H1 (cell line): ENCODE measurements at regions not wholly inside any gene's neighbourhood (a gene's known extent, or its start where the extent isn't known, plus 50 kb on each side); places are given as distances from the start of the nearest gene placed in this dataset.

ENCODE experiments used
- CTCF ChIA-PET: fragments of 300-600 bp; sonication (Branson Sonifier 250); formaldehyde crosslinking; loops from one replicate; lab custom pipeline; 2021; ENCODE audit not compliant: partially characterized antibody; lab: Charles Lee
- POLR2A ChIA-PET: fragments of 300-600 bp; sonication (Branson Sonifier 250); formaldehyde crosslinking; loops from one replicate; lab custom pipeline; 2021; ENCODE audit warnings: inconsistent platforms; ENCODE audit not compliant: partially characterized antibody; lab: Charles Lee
- DNase-seq, 2 experiments: peaks; one replicate each; pipeline versions ENCODE4 v3.0.0 to v3.0.0-alpha.2; 2010 to 2022; ENCODE audit warnings: low spot score in 2 of 2, low read depth in 1 of 2, mixed read lengths in 1 of 2
- FAIRE-seq: peaks from 2 replicates; lab custom pipeline; 2011; peaks lifted over from hg19 to GRCh38; lab: Jason Lieb, UNC
- H2AFZ ChIP-seq: 2 replicates; pipeline ENCODE4 v1.8.1; 2012; ENCODE audit warnings: low read length, inconsistent platforms
- H2AK5ac ChIP-seq: 2 replicates; pipeline ENCODE4 v1.6.1; 2013; ENCODE audit warnings: low read depth, low read length
- H2BK120ac ChIP-seq: replicated peaks from 2 replicates; pipeline ENCODE3; 2013; ENCODE audit warnings: low read depth, low read length, inconsistent platforms
- H2BK12ac ChIP-seq: 2 replicates; pipeline ENCODE4 v1.6.1; 2013; ENCODE audit warnings: low read depth, low read length
- H2BK15ac ChIP-seq: 2 replicates; pipeline ENCODE4 v1.6.1; 2013; ENCODE audit warnings: low read length
- H2BK20ac ChIP-seq: 2 replicates; pipeline ENCODE4 v1.6.1; 2013; ENCODE audit warnings: low read length
- H2BK5ac ChIP-seq: 2 replicates; pipeline ENCODE4 v1.6.1; 2013; ENCODE audit warnings: low read depth, low read length
- H3K14ac ChIP-seq: 2 replicates; pipeline ENCODE4 v1.6.1; 2013; ENCODE audit warnings: inconsistent platforms; ENCODE audit not compliant: insufficient read length
- H3K18ac ChIP-seq: 2 replicates; pipeline ENCODE4 v1.6.1; 2013; ENCODE audit warnings: low read length; ENCODE audit errors: extremely low read depth
- H3K23ac ChIP-seq: 2 replicates; pipeline ENCODE4 v1.6.1; 2013; ENCODE audit warnings: inconsistent platforms; ENCODE audit not compliant: insufficient read length
- H3K23me2 ChIP-seq: 2 replicates; pipeline ENCODE4 v1.6.1; 2013; ENCODE audit warnings: low read depth, low read length
- H3K27ac ChIP-seq: 2 replicates; pipeline ENCODE4 v1.6.1; 2011; ENCODE audit warnings: low read depth, low read length, inconsistent platforms
- H3K27me3 ChIP-seq, 4 experiments: replicated peaks in 1 of 4; 1 replicate in 1 of 4; 2 replicates in 3 of 4; pipeline versions ENCODE4 v1.6.1 to v1.8.1; 2011 to 2013; ENCODE audit warnings: low read length in 3 of 4, mild to moderate bottlenecking in 3 of 4, inconsistent platforms in 2 of 4, mixed read lengths in 2 of 4, moderate library complexity in 1 of 4; ENCODE audit not compliant: control insufficient read depth in 3 of 4, insufficient read depth in 3 of 4; ENCODE audit errors: extremely low read depth in 1 of 4
- H3K36me3 ChIP-seq, 4 experiments: 2 replicates each; pipeline versions ENCODE4 v1.6.1 to v1.8.1; 2011 to 2013; ENCODE audit warnings: mild to moderate bottlenecking in 4 of 4, low read length in 3 of 4, moderate library complexity in 2 of 4, control low read depth in 1 of 4, inconsistent platforms in 1 of 4; ENCODE audit not compliant: insufficient read depth in 4 of 4, control insufficient read depth in 2 of 4
- H3K4ac ChIP-seq: replicated peaks from 2 replicates; pipeline ENCODE3; 2013; ENCODE audit warnings: low read length, low read depth, mixed read lengths, inconsistent platforms; ENCODE audit not compliant: insufficient read length
- H3K4me1 ChIP-seq, 4 experiments: replicated peaks in 1 of 4; 1 replicate in 1 of 4; 2 replicates in 3 of 4; pipeline versions ENCODE4 v1.6.1 to v1.8.1; 2011 to 2013; ENCODE audit warnings: low read length in 3 of 4, inconsistent platforms in 2 of 4, mixed read lengths in 1 of 4; ENCODE audit not compliant: insufficient read depth in 4 of 4, control insufficient read depth in 3 of 4
- H3K4me2 ChIP-seq, 2 experiments: 2 replicates each; pipeline versions ENCODE4 v1.6.1 to v1.8.1; 2011 to 2013; ENCODE audit warnings: low read depth in 2 of 2, low read length in 2 of 2, control low read depth in 1 of 2, inconsistent platforms in 1 of 2, mild to moderate bottlenecking in 1 of 2; ENCODE audit not compliant: insufficient read depth in 1 of 2
- H3K4me3 ChIP-seq, 4 experiments: fragments of 200-600, 300-600 bp in 1 of 4; sonication (generic), shearing (Covaris generic), sonication (Bioruptor Twin) in 1 of 4; 2 replicates each; pipeline versions ENCODE4 v1.5.1 to v1.8.1; 2011 to 2016; ENCODE audit warnings: low read length in 4 of 4, low read depth in 3 of 4, control low read depth in 2 of 4, inconsistent platforms in 2 of 4, mild to moderate bottlenecking in 2 of 4, mixed read lengths in 1 of 4, moderate library complexity in 1 of 4; ENCODE audit not compliant: insufficient read depth in 2 of 4; ENCODE audit errors: extremely low read depth in 1 of 4
- H3K56ac ChIP-seq: replicated peaks from 2 replicates; pipeline ENCODE3; 2013; ENCODE audit warnings: low read depth, mild to moderate bottlenecking, mixed read lengths, low read length, inconsistent platforms; ENCODE audit not compliant: insufficient read length
- H3K79me1 ChIP-seq: 2 replicates; pipeline ENCODE4 v1.6.1; 2013; ENCODE audit warnings: low read depth, low read length, control low read depth
- H3K79me2 ChIP-seq, 2 experiments: 2 replicates each; pipeline versions ENCODE4 v1.6.1 to v1.8.1; 2012 to 2013; ENCODE audit warnings: low read length in 2 of 2, mild to moderate bottlenecking in 2 of 2, inconsistent platforms in 1 of 2; ENCODE audit not compliant: insufficient read depth in 2 of 2, control insufficient read depth in 1 of 2
- H3K9ac ChIP-seq, 4 experiments: replicated peaks in 1 of 4; 1 replicate in 1 of 4; 2 replicates in 3 of 4; pipeline versions ENCODE4 v1.6.1 to v1.8.1; 2011 to 2013; ENCODE audit warnings: low read depth in 3 of 4, low read length in 3 of 4, control low read depth in 2 of 4, mild to moderate bottlenecking in 2 of 4, moderate library complexity in 2 of 4, inconsistent platforms in 1 of 4; ENCODE audit errors: extremely low read depth in 1 of 4
- H3K9me3 ChIP-seq, 2 experiments: 2 replicates each; pipeline versions ENCODE4 v1.6.1 to v1.8.1; 2012 to 2013; ENCODE audit warnings: mild to moderate bottlenecking in 2 of 2, moderate library complexity in 2 of 2, control low read depth in 1 of 2, inconsistent platforms in 1 of 2, low read depth in 1 of 2, low read length in 1 of 2, mixed read lengths in 1 of 2; ENCODE audit not compliant: insufficient read depth in 2 of 2
- H4K20me1 ChIP-seq, 2 experiments: replicated peaks in 1 of 2; 2 replicates each; pipeline versions ENCODE3 to v1.8.1; 2011 to 2013; ENCODE audit warnings: inconsistent platforms in 2 of 2, low read length in 2 of 2, mild to moderate bottlenecking in 1 of 2; ENCODE audit not compliant: insufficient read depth in 2 of 2, control insufficient read depth in 1 of 2
- H4K5ac ChIP-seq: 2 replicates; pipeline ENCODE4 v1.6.1; 2013; ENCODE audit warnings: low read length, low read depth, mixed read lengths, inconsistent platforms; ENCODE audit not compliant: insufficient read length
- H4K8ac ChIP-seq: 2 replicates; pipeline ENCODE4 v1.8.0; 2013; ENCODE audit warnings: mild to moderate bottlenecking, moderate library complexity, low read length, inconsistent platforms; ENCODE audit not compliant: insufficient read depth; ENCODE audit errors: extremely low read depth
- H4K91ac ChIP-seq: replicated peaks from 2 replicates; pipeline ENCODE3; 2013; ENCODE audit warnings: low read length, mixed read lengths, inconsistent platforms; ENCODE audit not compliant: insufficient read length
- CEBPB ChIP-seq: IDR thresholded peaks from 2 replicates; pipeline ENCODE4 v1.6.1; 2012; ENCODE audit warnings: low read depth, low read length
- HDAC6 ChIP-seq: IDR thresholded peaks from one replicate; pipeline ENCODE4 v1.7.1; 2012; ENCODE audit warnings: low read depth, mild to moderate bottlenecking, inconsistent platforms, low read length, moderate library complexity
- JUND ChIP-seq: IDR thresholded peaks from 2 replicates; pipeline ENCODE4 v1.6.1; 2011; ENCODE audit warnings: mild to moderate bottlenecking, improper control_type of control experiment, low read length
- KDM5A ChIP-seq: fragments of 200-600 bp; IDR thresholded peaks from 2 replicates; pipeline ENCODE4 v1.7.1; 2012; ENCODE audit warnings: mild to moderate bottlenecking, low read length, inconsistent platforms, mixed read lengths
- NANOG ChIP-seq: IDR thresholded peaks from 2 replicates; pipeline ENCODE4 v1.6.1; 2011; ENCODE audit warnings: low read length, low read depth, mild to moderate bottlenecking, inconsistent platforms; ENCODE audit not compliant: insufficient read depth, poor library complexity, severe bottlenecking
- RAD21 ChIP-seq, 2 experiments: IDR thresholded peaks in 1 of 2; conservative IDR thresholded peaks in 1 of 2; 2 replicates each; pipeline ENCODE4 v1.6.1; 2011; ENCODE audit warnings: low read depth in 2 of 2, low read length in 2 of 2, improper control_type of control experiment in 1 of 2, inconsistent platforms in 1 of 2, mild to moderate bottlenecking in 1 of 2, moderate library complexity in 1 of 2
- SAP30 ChIP-seq: fragments of 300-600 bp; sonication (generic); IDR thresholded peaks from 2 replicates; pipeline ENCODE4 v1.7.1; 2012; ENCODE audit warnings: low read length, moderate library complexity, mild to moderate bottlenecking, inconsistent platforms; ENCODE audit not compliant: insufficient read depth, insufficient replicate concordance
- SIRT6 ChIP-seq: IDR thresholded peaks from one replicate; pipeline ENCODE4 v1.7.1; 2012; ENCODE audit warnings: low read length, inconsistent platforms
- SP1 ChIP-seq: IDR thresholded peaks from 2 replicates; pipeline ENCODE4 v1.6.1; 2011; ENCODE audit warnings: low read depth, low read length
- TAF7 ChIP-seq: optimal IDR thresholded peaks from 2 replicates; pipeline ENCODE3; 2011; ENCODE audit warnings: low read depth, mild to moderate bottlenecking, inconsistent platforms, low read length, moderate library complexity, borderline replicate concordance
- TEAD4 ChIP-seq: IDR thresholded peaks from 2 replicates; pipeline ENCODE4 v1.6.1; 2012; ENCODE audit warnings: low read depth, low read length, inconsistent platforms, mixed read lengths
- YY1 ChIP-seq: IDR thresholded peaks from 2 replicates; pipeline ENCODE4 v1.6.1; 2011; ENCODE audit warnings: low read depth, mild to moderate bottlenecking, low read length
- WGBS, 2 experiments: shearing (Covaris generic) in 1 of 2; methylation state at CpG; one replicate each; pipeline versions ENCODE4 v1.1.6 to v1.1.7; 2013 to 2015; ENCODE audit warnings: low lambda C conversion rate in 2 of 2, mixed read lengths in 2 of 2, inconsistent platforms in 1 of 2, low coverage in 1 of 2, missing lambda C conversion rate in 1 of 2; ENCODE audit not compliant: insufficient replicate concordance in 2 of 2, insufficient coverage in 1 of 2, insufficient read length in 1 of 2; ENCODE audit errors: extremely low coverage in 1 of 2, missing lambda C conversion rate in 1 of 2; 5-methylcytosine and 5-hydroxymethylcytosine counted together
- TF ChIP-seq, protein P1 (sequence below), 3 experiments: IDR thresholded peaks; 1 replicate in 2 of 3; 2 replicates in 1 of 3; pipeline versions ENCODE4 v1.5.1 to v1.6.1; 2011; ENCODE audit warnings: low read length in 3 of 3, mild to moderate bottlenecking in 3 of 3, inconsistent platforms in 2 of 3, low read depth in 1 of 3, moderate library complexity in 1 of 3; ENCODE audit not compliant: insufficient read depth in 1 of 3; ENCODE audit errors: control extremely low read depth in 1 of 3

GRCh38 chr7:110156511-110156910 lies 934.4 kb upstream of the LRRN3 start:
- no peak overlapping the region for H2BK12ac ChIP-seq
- no peak overlapping the region for H3K23ac ChIP-seq
- H2AFZ ChIP-seq: no peak overlapping the region
- CTCF ChIA-PET: no interaction called here
- H3K36me3 ChIP-seq: no peaks in the 10 kb centered on the region
- 92 to 100% methylated on average over 1 of the region's 1 CpG for WGBS, 2 experiments
- no peak overlapping the region for H2BK20ac ChIP-seq
- no peak overlapping the region for H2BK120ac ChIP-seq
- no peak overlapping the region for H4K8ac ChIP-seq
- no peak overlapping the region for H2AK5ac ChIP-seq
- H3K79me2 ChIP-seq: no peaks in the 10 kb centered on the region
- no peak for FAIRE-seq
- no peak overlapping the region for H3K18ac ChIP-seq
- H2BK5ac ChIP-seq: no peak overlapping the region
- peaks cover 0 to 2% (median 0%) of the 10 kb centered on the region in 4 experiments; a peak in 2 of 7 replicates for H3K4me1 ChIP-seq
- H3K14ac ChIP-seq: no peak overlapping the region
- no peak overlapping the region for H2BK15ac ChIP-seq
- no peak overlapping the region for H3K4me2 ChIP-seq
- no peaks in the 10 kb centered on the region for H3K79me1 ChIP-seq
- no peak overlapping the region for H4K91ac ChIP-seq
- H4K20me1 ChIP-seq: no peaks in the 10 kb centered on the region
- no peaks in the 10 kb centered on the region for H3K23me2 ChIP-seq
- no peak overlapping the region for H3K4me3 ChIP-seq
- DNase-seq: no peak
- no peaks in the 10 kb centered on the region for H3K9me3 ChIP-seq
- H3K9ac ChIP-seq: no peak overlapping the region
- H3K27ac ChIP-seq: no peak overlapping the region
- POLR2A ChIA-PET: no interaction called here
- no peaks in the 10 kb centered on the region for H3K27me3 ChIP-seq
- no peak overlapping the region for H4K5ac ChIP-seq
- H3K4ac ChIP-seq: no peak overlapping the region
- no peak overlapping the region for H3K56ac ChIP-seq
- no peak for TF ChIP-seq NANOG
- TF ChIP-seq, protein P1, sequence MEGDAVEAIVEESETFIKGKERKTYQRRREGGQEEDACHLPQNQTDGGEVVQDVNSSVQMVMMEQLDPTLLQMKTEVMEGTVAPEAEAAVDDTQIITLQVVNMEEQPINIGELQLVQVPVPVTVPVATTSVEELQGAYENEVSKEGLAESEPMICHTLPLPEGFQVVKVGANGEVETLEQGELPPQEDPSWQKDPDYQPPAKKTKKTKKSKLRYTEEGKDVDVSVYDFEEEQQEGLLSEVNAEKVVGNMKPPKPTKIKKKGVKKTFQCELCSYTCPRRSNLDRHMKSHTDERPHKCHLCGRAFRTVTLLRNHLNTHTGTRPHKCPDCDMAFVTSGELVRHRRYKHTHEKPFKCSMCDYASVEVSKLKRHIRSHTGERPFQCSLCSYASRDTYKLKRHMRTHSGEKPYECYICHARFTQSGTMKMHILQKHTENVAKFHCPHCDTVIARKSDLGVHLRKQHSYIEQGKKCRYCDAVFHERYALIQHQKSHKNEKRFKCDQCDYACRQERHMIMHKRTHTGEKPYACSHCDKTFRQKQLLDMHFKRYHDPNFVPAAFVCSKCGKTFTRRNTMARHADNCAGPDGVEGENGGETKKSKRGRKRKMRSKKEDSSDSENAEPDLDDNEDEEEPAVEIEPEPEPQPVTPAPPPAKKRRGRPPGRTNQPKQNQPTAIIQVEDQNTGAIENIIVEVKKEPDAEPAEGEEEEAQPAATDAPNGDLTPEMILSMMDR (IDR thresholded peaks at IDR 0.05; ENCODE audit: control extremely low read depth in 1 of 3, insufficient read depth in 1 of 3, low read depth in 1 of 3, low read length in 3 of 3): no peak
- TF ChIP-seq HDAC6: no peak
- TF ChIP-seq TAF7: no peak
- no peak for TF ChIP-seq TEAD4
- TF ChIP-seq CEBPB: no peak
- no peak for TF ChIP-seq JUND
- no peak for TF ChIP-seq YY1
- no peak for TF ChIP-seq SP1
- no peak for TF ChIP-seq RAD21 (IDR thresholded peaks at IDR 0.05 in 1 of 2, conservative IDR thresholded peaks at IDR 0.05 in 1 of 2; ENCODE audit: low read depth in 2 of 2, low read length in 2 of 2)
- no peak for TF ChIP-seq SAP30
- no peak for TF ChIP-seq SIRT6
- no peak for TF ChIP-seq KDM5A
